HAP-1 (cell line): ENCODE measurements at regions not wholly inside any gene's neighbourhood (a gene's known extent, or its start where the extent isn't known, plus 50 kb on each side); places are given as distances from the start of the nearest gene placed in this dataset.

Experiments
- DNase-seq, 2 experiments: peaks; one replicate each; pipeline ENCODE4 v3.0.0-alpha.2; 2016 to 2020; ENCODE audit warnings: low spot score in 2 of 2
- H3K27me3 ChIP-seq: fragments of 250-450 bp; sonication (Bioruptor Pico); 2 replicates; pipeline ENCODE4 v1.5.1; 2020; ENCODE audit warnings: low read depth, mild to moderate bottlenecking, moderate library complexity
- H3K36me3 ChIP-seq: fragments of 250-450 bp; sonication (Bioruptor Pico); replicated peaks from 2 replicates; pipeline ENCODE4 v1.5.1; 2020; ENCODE audit warnings: mild to moderate bottlenecking
- H3K4me1 ChIP-seq: fragments of 250-450 bp; sonication (Bioruptor Pico); 2 replicates; pipeline ENCODE4 v1.5.1; 2020; ENCODE audit warnings: mild to moderate bottlenecking
- H3K4me3 ChIP-seq: fragments of 250-450 bp; sonication (Bioruptor Pico); 2 replicates; pipeline ENCODE4 v1.5.1; 2020; ENCODE audit warnings: mild to moderate bottlenecking, moderate library complexity
- H3K9me3 ChIP-seq: fragments of 250-450 bp; sonication (Bioruptor Pico); 2 replicates; pipeline ENCODE4 v1.5.1; 2020; ENCODE audit warnings: mild to moderate bottlenecking, moderate library complexity
- in situ Hi-C: fragments of 300-500 bp; cut with MboI; formaldehyde crosslinking; loops from 3 replicates; pipeline ENCODE4 v1.14.3; 2020; ENCODE audit warnings: low sequenced_read_pairs, inconsistent platforms, mixed read lengths

DNA sequence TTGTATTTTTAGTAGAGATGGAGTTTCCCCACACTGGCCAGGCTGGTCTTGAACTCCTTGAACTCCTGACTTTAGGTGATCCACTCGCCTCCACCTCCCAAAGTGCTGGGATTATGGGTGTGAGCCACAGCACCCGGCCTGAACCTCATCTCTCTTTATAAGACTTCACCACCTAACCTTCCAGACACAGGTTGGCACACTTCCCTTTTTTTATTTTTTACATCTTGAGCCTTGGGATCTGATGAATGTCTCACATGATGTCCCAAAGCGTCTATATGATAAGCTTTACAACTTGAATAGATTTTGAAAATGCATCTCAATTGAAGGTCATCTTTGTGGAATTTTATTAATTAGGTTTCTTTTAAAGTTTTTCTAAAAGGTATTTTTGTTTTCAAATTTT, 172.4 kb upstream of the IVNS1ABP start:
- in situ Hi-C loops, result no loop called here
- no peak for DNase-seq
- H3K9me3 ChIP-seq, result no peaks in the 10 kb centered on the region
- H3K4me1 ChIP-seq, result no peaks in the 10 kb centered on the region
- H3K36me3 ChIP-seq, result no peaks in the 10 kb centered on the region
- H3K4me3 ChIP-seq, result no peak overlapping the region
- H3K27me3 ChIP-seq, result no peaks in the 10 kb centered on the region

DNA sequence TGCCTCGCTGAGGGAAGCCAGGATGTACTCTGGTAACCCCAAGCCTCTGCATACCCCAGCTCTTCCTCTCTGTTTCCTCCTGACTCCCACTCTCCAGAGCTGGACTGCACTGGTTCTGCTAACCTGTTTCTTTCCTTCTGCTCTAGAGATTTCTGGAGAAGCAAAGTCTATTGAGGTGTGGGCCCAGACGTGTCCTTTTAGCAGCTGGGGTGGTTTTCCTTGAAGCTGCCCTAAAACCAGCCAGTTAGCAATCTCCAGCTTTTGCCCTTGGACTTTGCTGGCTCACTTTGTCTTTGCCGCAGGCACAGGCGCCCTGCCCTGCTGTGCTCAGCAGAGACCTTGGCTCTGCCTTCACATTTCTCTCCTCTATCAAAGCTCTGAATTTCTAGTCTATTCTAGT, 171.8 kb upstream of the IVNS1ABP start:
- in situ Hi-C loops, result no loop called here
- no peaks in the 10 kb centered on the region for H3K27me3 ChIP-seq
- H3K4me3 ChIP-seq, result no peak overlapping the region
- H3K9me3 ChIP-seq, result no peaks in the 10 kb centered on the region
- DNase-seq, result no peak
- no peaks in the 10 kb centered on the region for H3K36me3 ChIP-seq
- peaks cover under 1% of the 10 kb centered on the region; the same call in 1 of the 2 replicates for H3K4me1 ChIP-seq

DNA sequence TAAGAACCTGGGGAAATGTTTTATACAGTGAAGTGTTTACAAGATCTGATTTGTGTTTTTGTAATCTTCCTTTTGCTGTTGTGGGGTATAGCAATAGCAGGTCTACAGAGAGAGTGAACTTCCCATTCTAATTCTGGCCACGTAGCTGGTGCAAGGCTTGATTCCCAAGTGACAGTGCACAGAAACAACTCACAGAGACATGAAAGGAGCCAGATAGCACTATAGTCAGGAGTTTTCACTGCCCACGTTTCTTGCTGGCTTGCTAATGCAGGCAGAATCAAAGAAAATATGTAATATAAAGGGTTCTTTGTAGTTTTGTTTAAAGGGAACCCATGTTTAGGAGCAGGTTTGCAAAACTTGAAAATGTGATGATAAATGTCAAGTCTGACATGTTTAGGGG, 170.9 kb upstream of the IVNS1ABP start:
- in situ Hi-C loops, result no loop called here
- DNase-seq, result no peak

DNA sequence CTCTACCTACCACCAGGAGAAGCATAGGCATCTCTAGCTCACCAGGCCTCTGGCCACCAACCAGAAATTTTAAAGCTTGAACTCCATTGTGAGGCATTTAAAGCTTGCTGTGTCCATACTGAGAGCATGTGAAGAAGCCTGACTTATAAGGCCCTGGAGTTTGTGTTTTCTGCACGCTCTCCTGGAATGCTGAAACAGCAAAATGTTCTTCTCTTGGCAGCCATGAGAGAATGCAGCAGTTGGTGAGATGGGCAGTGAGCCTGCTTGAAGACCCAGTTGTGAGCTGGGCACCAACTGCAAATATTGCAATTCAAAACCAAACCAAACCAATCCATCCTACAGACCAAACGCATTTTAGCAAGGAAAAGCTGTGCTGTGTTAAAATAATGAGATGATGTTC, 170.0 kb upstream of the IVNS1ABP start:
- Histone ChIP-seq H3K27me3 (no peaks in the 10 kb centered on the region), H3K4me3 (no peak overlapping the region), H3K9me3 (no peaks in the 10 kb centered on the region), H3K4me1 (peaks cover 2% of the 10 kb centered on the region; the same call in 1 of the 2 replicates), H3K36me3 (no peaks in the 10 kb centered on the region)
- DNase-seq, result no peak
- in situ Hi-C loops, result no loop called here

More for the DNA sequence above, 170.9 kb upstream of the IVNS1ABP start:
- Histone ChIP-seq H3K27me3 (no peaks in the 10 kb centered on the region), H3K9me3 (no peaks in the 10 kb centered on the region), H3K4me3 (no peak overlapping the region), H3K36me3 (no peaks in the 10 kb centered on the region), H3K4me1 (peaks cover 2% of the 10 kb centered on the region; the same call in 1 of the 2 replicates)

DNA sequence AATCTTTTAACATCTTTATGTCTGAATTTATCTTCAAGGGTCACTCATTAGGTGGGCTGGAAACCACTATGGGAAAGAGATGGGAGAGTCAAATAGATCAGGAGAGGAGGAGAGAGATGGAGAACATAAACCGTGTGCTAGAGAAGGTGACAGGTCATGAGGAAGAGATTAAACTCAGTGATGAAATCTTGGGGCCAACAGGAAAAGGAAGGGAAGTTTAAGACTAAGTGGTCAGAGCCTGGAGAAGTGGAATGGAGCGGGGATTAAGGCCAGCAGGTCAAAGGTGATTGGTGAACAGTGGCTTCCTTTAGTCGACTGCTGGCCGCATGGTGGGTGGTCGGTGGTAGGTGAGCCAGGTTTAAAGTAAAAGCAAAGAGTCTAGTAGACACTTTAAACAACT, 169.3 kb upstream of the IVNS1ABP start:
- Histone ChIP-seq H3K36me3 (no peaks in the 10 kb centered on the region), H3K4me1 (peaks cover 2% of the 10 kb centered on the region; the same call in 1 of the 2 replicates), H3K9me3 (no peaks in the 10 kb centered on the region), H3K4me3 (no peak overlapping the region), H3K27me3 (no peaks in the 10 kb centered on the region)
- in situ Hi-C loops, result no loop called here
- DNase-seq, result no peak

DNA sequence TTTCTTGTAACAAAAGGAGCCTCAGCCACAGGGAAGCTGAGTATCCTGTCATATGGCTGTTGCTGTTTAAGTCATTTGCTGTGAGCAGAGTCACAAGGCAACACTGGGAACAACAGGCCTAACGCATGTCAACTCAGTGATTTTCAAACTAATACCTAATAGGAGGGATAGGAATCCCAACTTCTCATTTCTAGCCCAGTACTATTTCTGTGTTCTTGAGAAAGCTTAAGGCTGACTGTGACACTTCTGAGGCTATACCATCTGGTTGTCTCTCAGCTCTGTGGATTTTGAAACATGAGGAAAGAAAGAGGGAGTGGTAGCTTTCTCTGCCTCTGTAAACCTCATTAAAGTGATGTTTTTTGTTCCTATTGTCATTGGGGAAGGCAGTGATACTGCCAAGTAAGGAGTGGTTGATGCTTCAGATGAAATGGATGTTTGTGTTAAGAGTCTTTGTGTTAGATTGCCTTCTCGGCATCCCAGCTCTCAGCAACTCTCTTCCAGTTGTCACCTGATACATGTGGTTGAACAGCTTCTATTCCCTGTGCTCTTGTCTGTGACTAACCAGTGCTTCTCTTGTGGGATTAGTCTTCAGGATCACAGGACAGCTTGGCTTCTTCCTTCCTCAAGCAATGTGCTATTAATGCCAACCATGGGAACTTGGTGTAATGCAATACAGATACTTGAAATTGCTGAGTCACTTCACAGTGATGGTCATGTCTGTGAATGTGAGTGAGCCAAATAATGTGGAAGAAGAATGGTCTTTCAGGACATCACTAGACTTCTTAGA, 166.8 kb upstream of the IVNS1ABP start:
- no peaks in the 10 kb centered on the region for H3K27me3 ChIP-seq
- in situ Hi-C loops, result no loop called here
- DNase-seq, result peak in 1 of 2 experiments; percentile 21
- peaks cover 6% of the 10 kb centered on the region for H3K4me1 ChIP-seq
- no peaks in the 10 kb centered on the region for H3K9me3 ChIP-seq
- no peak overlapping the region for H3K4me3 ChIP-seq
- H3K36me3 ChIP-seq, result no peaks in the 10 kb centered on the region

DNA sequence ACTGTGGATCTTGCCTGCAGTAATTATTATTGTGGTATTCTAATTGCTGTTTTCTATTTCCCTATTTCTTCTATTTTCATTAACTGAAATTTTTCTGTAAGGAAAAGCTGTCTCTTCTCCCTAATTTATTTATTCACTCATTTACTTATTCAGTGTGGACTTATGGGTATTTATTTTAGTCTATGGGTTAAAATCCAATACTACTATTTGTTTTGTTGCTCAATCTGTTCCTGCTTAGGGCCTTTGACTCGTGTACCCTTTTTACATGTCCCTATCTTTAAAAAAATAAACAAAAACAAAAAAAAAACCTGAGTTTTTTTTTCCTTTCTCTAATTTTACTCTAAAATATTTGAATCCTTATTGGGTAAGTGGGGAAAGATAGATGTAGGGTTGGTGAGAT, 166.2 kb upstream of the IVNS1ABP start:
- Histone ChIP-seq H3K27me3 (no peaks in the 10 kb centered on the region), H3K4me3 (no peak overlapping the region), H3K4me1 (peaks cover 6% of the 10 kb centered on the region), H3K9me3 (no peaks in the 10 kb centered on the region), H3K36me3 (no peaks in the 10 kb centered on the region)
- in situ Hi-C loops, result no loop called here
- no peak for DNase-seq

DNA sequence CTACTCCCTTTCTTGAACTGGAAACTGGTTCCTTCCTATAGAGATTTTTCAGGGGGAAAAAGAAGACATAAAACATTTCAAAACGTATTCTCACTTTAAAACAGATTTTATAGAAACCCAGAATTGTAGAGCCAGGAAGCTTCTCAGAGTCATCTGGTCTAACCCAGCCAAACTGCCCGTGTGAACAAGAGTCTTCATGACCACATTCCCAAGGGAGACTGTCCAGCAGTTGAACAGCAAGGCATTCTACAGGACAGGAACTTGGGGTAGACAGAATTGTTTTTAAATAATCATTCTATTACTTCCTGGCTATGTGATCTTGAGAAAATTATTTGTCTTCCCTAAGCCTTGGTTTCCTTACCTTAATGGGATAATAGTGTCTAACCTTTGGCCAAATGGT, 163.5 kb upstream of the IVNS1ABP start:
- no peaks in the 10 kb centered on the region for H3K36me3 ChIP-seq
- no peaks in the 10 kb centered on the region for H3K27me3 ChIP-seq
- no peaks in the 10 kb centered on the region for H3K9me3 ChIP-seq
- DNase-seq, result no peak
- H3K4me3 ChIP-seq, result no peak overlapping the region
- H3K4me1 ChIP-seq, result peaks cover 6% of the 10 kb centered on the region
- in situ Hi-C loops, result no loop called here

DNA sequence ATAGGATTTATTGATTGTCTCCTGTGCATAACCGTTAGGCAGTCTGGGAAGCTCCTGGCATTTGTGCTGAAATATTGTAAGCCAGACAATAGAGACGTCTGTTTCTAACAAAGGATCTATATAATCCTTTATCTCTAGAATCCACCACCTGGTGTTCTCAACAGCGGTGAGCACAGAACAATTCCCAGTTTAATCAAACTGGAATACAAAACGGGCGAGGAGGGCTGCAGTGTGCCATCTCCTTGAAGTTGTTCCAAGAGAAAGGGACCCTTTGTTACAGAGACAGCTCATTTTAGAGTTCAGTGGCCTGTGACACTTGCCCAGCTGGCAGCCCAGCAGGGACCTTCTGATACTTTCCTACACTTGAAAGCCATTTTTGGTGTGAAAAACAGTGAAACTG, 162.8 kb upstream of the IVNS1ABP start:
- Histone ChIP-seq H3K27me3 (no peaks in the 10 kb centered on the region), H3K9me3 (no peaks in the 10 kb centered on the region), H3K4me3 (no peak overlapping the region), H3K36me3 (no peaks in the 10 kb centered on the region), H3K4me1 (peaks cover 6% of the 10 kb centered on the region)
- DNase-seq, result peak; percentile 38 to 46
- in situ Hi-C loops, result no loop called here

DNA sequence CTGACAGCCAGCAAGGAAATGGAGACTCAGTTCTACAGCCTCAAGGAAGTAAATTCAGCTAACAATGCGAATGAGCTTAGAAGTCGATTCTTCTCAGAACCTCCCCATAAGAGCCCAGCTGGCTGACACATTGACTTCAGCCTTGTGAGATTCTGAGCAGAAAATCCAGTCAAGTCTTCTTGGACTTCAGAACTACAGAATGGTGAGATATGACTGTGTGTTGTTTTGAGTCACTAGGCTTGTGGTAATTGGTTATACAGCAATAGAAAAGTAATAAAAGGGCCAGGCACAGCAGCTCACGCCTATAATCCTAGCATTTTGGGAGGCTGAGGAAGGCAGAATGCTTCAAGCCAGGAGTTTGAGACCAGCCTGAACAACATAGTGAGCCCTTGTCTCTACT, 161.8 kb upstream of the IVNS1ABP start:
- Histone ChIP-seq H3K4me1 (peaks cover 6% of the 10 kb centered on the region), H3K9me3 (no peaks in the 10 kb centered on the region), H3K36me3 (no peaks in the 10 kb centered on the region), H3K4me3 (no peak overlapping the region), H3K27me3 (no peaks in the 10 kb centered on the region)
- DNase-seq, result no peak
- in situ Hi-C loops, result no loop called here

DNA sequence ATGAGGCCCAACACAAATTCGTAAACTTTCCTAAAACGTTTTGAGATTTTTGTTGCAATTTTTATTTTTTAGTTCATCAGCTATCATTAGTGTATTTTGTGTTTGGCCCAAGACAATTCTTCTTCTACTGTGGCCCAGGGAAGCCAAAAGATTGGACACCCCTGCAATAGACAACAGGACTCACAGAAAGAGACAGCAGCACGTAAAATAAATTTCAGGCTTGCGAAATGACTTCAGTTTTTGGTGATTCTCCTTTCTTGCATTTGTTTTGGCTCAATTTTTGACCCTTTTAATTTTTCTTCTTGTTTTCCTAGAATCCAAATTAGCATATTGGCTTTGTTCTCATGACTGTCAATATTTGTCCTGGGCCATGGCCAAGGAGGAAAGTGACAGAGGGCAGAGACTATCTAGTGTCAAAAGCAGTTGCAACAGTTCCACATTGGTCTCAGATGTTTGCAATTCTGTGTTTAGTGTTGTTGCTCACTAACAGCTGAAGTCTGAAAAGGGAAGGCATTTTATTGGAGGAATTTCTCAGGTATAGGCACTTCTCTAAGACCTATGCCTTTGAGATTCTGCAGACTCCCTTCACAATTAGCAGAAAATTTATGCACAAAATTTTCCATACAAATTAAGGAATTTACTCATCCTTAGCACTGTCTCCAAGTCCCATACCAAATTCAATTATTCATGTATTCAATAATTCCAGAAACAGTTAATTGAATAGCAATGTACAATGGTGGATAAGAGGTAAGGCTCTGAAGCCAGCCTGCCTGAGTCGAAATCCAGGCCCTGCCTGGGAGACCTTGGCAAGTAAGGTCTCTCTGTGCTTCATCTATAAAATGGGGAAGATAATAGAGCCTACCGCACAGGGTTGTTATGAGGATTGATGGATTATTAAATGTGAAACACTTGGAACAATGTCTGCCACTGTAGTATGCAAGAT, 160.9 kb upstream of the IVNS1ABP start:
- DNase-seq, result no peak
- Histone ChIP-seq H3K4me3 (no peak overlapping the region), H3K27me3 (no peaks in the 10 kb centered on the region), H3K9me3 (no peaks in the 10 kb centered on the region), H3K36me3 (no peaks in the 10 kb centered on the region), H3K4me1 (peaks cover 4% of the 10 kb centered on the region)
- in situ Hi-C loops, result no loop called here

DNA sequence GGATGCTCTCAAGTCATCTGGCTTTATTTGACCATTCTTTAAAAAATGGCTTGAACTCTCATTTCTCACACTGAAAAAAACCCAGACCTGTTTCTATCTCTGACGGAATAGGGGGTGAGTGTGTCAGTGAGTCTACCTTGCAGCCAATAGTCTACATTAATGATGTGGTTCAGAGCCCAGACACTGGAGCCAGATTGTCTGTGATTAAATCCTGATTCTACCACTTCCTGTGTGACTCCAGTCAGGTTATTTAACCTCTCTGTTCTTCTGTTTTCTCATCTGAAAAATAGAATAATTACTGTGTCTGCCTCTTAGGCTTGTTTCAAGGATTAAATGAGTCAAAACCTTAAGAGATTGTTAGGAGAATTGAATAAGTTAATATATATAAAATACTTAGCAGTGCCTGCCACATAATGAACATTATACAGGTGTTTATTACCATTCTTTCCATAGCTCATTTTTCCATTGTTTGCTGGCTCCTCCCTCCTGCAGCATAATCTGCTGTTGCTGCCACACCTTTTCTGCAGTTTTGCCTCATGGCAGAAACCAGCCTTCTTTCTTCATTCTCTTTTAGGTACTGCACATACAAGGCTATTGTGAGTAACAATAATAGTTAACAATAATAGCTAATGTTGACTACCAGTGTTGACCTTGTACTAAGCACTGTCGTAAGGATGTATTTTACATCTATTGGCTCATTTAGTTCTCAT, 157.6 kb upstream of the IVNS1ABP start:
- Histone ChIP-seq H3K27me3 (no peaks in the 10 kb centered on the region), H3K9me3 (no peaks in the 10 kb centered on the region), H3K4me3 (no peak overlapping the region), H3K4me1 (peaks cover 4% of the 10 kb centered on the region), H3K36me3 (no peaks in the 10 kb centered on the region)
- no peak for DNase-seq
- in situ Hi-C loops, result no loop called here

DNA sequence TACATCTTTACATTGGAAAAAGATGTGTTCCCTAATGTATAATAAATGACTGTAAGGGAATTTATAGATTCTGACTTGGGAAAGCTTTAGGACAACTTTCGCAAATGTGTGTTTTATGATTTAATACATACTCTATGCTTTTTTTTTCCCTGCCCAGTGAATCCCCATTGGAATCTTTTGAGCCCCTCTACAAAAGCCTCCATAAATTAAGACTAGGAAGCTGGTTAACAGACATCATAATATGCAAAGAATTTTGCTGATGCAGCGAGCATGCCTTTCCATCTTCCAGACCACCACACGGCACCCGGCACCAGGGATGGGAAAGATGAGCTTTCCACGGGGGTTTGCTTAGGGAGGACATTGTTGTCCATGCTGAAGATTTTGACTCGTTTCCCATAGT, 156.1 kb upstream of the IVNS1ABP start:
- in situ Hi-C loops, result no loop called here
- H3K9me3 ChIP-seq, result no peaks in the 10 kb centered on the region
- H3K36me3 ChIP-seq, result no peaks in the 10 kb centered on the region
- no peak overlapping the region for H3K4me3 ChIP-seq
- no peaks in the 10 kb centered on the region; the same call in 1 of the 2 replicates for H3K4me1 ChIP-seq
- H3K27me3 ChIP-seq, result no peaks in the 10 kb centered on the region
- DNase-seq, result no peak
